Tibial nerve (tissue), 3 donors: ENCODE measurements at regions not wholly inside any gene's neighbourhood (a gene's known extent, or its start where the extent isn't known, plus 50 kb on each side); places are given as distances from the start of the nearest gene placed in this dataset.

Experiments
- POLR2A ChIP-seq, 2 donors: fragments of 450-650 bp; IDR thresholded peaks; one replicate each; pipeline ENCODE4 v1.6.1; 2017; ENCODE audit warnings: antibody characterized with exemption in 2 of 2, mild to moderate bottlenecking in 2 of 2, moderate library complexity in 2 of 2
- TF ChIP-seq, protein P1 (sequence below), 5 experiments: fragments of 200-600 bp in 3 of 5; fragments of 450-650 bp in 2 of 5; sonication (generic) in 3 of 5; IDR thresholded peaks; one replicate each; pipeline ENCODE4 v1.5.1; 2016 to 2019; ENCODE audit warnings: antibody characterized with exemption in 5 of 5, mild to moderate bottlenecking in 3 of 5, moderate library complexity in 2 of 5

GRCh38 chr3:139231555-139232281, 112.1 kb upstream of the MRPS22 start:
- TF ChIP-seq POLR2A (IDR thresholded peaks at IDR 0.05), result no peak
- TF ChIP-seq, protein P1, sequence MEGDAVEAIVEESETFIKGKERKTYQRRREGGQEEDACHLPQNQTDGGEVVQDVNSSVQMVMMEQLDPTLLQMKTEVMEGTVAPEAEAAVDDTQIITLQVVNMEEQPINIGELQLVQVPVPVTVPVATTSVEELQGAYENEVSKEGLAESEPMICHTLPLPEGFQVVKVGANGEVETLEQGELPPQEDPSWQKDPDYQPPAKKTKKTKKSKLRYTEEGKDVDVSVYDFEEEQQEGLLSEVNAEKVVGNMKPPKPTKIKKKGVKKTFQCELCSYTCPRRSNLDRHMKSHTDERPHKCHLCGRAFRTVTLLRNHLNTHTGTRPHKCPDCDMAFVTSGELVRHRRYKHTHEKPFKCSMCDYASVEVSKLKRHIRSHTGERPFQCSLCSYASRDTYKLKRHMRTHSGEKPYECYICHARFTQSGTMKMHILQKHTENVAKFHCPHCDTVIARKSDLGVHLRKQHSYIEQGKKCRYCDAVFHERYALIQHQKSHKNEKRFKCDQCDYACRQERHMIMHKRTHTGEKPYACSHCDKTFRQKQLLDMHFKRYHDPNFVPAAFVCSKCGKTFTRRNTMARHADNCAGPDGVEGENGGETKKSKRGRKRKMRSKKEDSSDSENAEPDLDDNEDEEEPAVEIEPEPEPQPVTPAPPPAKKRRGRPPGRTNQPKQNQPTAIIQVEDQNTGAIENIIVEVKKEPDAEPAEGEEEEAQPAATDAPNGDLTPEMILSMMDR (IDR thresholded peaks at IDR 0.05), result no peak
